Raji (cell line): ENCODE measurements at regions not wholly inside any gene's neighbourhood (a gene's known extent, or its start where the extent isn't known, plus 50 kb on each side); places are given as distances from the start of the nearest gene placed in this dataset.

Source experiments
- POLR2A ChIP-seq: IDR thresholded peaks from 2 replicates; pipeline ENCODE4 v1.6.1; 2011; ENCODE audit warnings: low read depth, low read length, control low read depth; ENCODE audit not compliant: insufficient read depth

- no peak for TF ChIP-seq POLR2A
These were observed 50.8 kb upstream of the MAX start for GRCh38 chr14:65153101-65153500.

- no peak for TF ChIP-seq POLR2A
These were observed 54.5 kb upstream of the MAX start for GRCh38 chr14:65156568-65157366.

GRCh38 chr14:65159281-65160062 is 57.2 kb upstream of the MAX start:
- TF ChIP-seq POLR2A = no peak

GRCh38 chr14:65160091-65160490 is 57.8 kb upstream of the MAX start:
- TF ChIP-seq POLR2A = no peak

- no peak for TF ChIP-seq POLR2A
These were observed 59.7 kb upstream of the MAX start for GRCh38 chr14:65162031-65162430.

GRCh38 chr14:65164068-65164824 is 61.9 kb upstream of the MAX start:
- no peak for TF ChIP-seq POLR2A

- no peak for TF ChIP-seq POLR2A
These were observed 62.5 kb upstream of the MAX start for GRCh38 chr14:65164825-65165135.

- TF ChIP-seq POLR2A = peak; percentile 87
These were observed 64.8 kb upstream of the MAX start for GRCh38 chr14:65167072-65167645.

GRCh38 chr14:65168840-65169239 is 66.5 kb upstream of the MAX start:
- TF ChIP-seq POLR2A = peak; percentile 45; the same call in 1 of the 2 replicates

GRCh38 chr14:65169351-65169750 is 67.0 kb upstream of the MAX start:
- no peak for TF ChIP-seq POLR2A

GRCh38 chr14:65170318-65170717 is 68.0 kb upstream of the MAX start:
- no peak for TF ChIP-seq POLR2A

- TF ChIP-seq POLR2A = no peak
These were observed 68.6 kb upstream of the MAX start for GRCh38 chr14:65170768-65171507.

GRCh38 chr14:65173973-65174693 is 71.8 kb upstream of the MAX start:
- no peak for TF ChIP-seq POLR2A

GRCh38 chr14:65174783-65175182 is 72.5 kb upstream of the MAX start:
- TF ChIP-seq POLR2A = no peak

- no peak for TF ChIP-seq POLR2A
These were observed 75.2 kb upstream of the MAX start for GRCh38 chr14:65177551-65177950.
